SU-DHL-6 (cell line): ENCODE measurements at regions not wholly inside any gene's neighbourhood (a gene's known extent, or its start where the extent isn't known, plus 50 kb on each side); places are given as distances from the start of the nearest gene placed in this dataset.

ENCODE experiments used
- H2AFZ ChIP-seq: fragments of 200-600 bp; sonication (generic); 2 replicates; pipeline ENCODE4 v1.6.1; 2014; ENCODE audit warnings: low read depth, mild to moderate bottlenecking, moderate library complexity, mixed read lengths, antibody characterized with exemption, low read length; ENCODE audit not compliant: severe bottlenecking
- H3F3A ChIP-seq: fragments of 200-600 bp; shearing (Covaris generic); 2 replicates; pipeline ENCODE4 v1.6.0; 2016; ENCODE audit warnings: antibody characterized with exemption, mild to moderate bottlenecking; ENCODE audit not compliant: insufficient read depth
- H3K27ac ChIP-seq: fragments of 200-600 bp; sonication (generic); 2 replicates; pipeline ENCODE4 v1.5.1; 2016; ENCODE audit warnings: low read depth, mild to moderate bottlenecking, low read length, moderate library complexity, mixed read lengths
- H3K27me3 ChIP-seq: fragments of 200-600 bp; sonication (generic), shearing (Covaris generic); 2 replicates; pipeline ENCODE4 v1.6.0; 2014; ENCODE audit warnings: mild to moderate bottlenecking, low read length
- H3K36me3 ChIP-seq: fragments of 200-600 bp; sonication (generic); 2 replicates; pipeline ENCODE4 v1.6.1; 2014; ENCODE audit warnings: mild to moderate bottlenecking, low read length, mixed read lengths
- H3K4me2 ChIP-seq: fragments of 300-600, 200-600 bp; shearing (Covaris generic), sonication (generic); 2 replicates; pipeline ENCODE4 v1.6.0; 2014; ENCODE audit warnings: low read length, low read depth, mild to moderate bottlenecking; ENCODE audit not compliant: poor library complexity, severe bottlenecking
- H3K4me3 ChIP-seq: fragments of 200-600 bp; sonication (generic); 2 replicates; pipeline ENCODE4 v1.5.1; 2014; ENCODE audit warnings: antibody characterized with exemption, low read length, mild to moderate bottlenecking, mixed read lengths; ENCODE audit not compliant: insufficient read depth, poor library complexity, severe bottlenecking
- H3K79me2 ChIP-seq: fragments of 200-600 bp; sonication (generic); 2 replicates; pipeline ENCODE4 v1.6.1; 2014; ENCODE audit warnings: mild to moderate bottlenecking, low read length, moderate library complexity; ENCODE audit not compliant: insufficient read depth
- H3K9ac ChIP-seq: fragments of 200-600 bp; sonication (generic); 2 replicates; pipeline ENCODE4 v1.7.0; 2014; ENCODE audit warnings: mild to moderate bottlenecking, low read length
- H3K9me2 ChIP-seq: fragments of 200-600 bp; sonication (generic); replicated peaks from 2 replicates; pipeline ENCODE4 v1.6.1; 2014; ENCODE audit warnings: low read length; ENCODE audit not compliant: insufficient read depth
- H3K9me3 ChIP-seq: fragments of 200-600 bp; sonication (generic); 2 replicates; pipeline ENCODE4 v1.6.1; 2014; ENCODE audit warnings: low read length, mixed read lengths; ENCODE audit not compliant: insufficient read depth
- H4K20me1 ChIP-seq: fragments of 200-600 bp; sonication (generic); 2 replicates; pipeline ENCODE4 v1.6.1; 2014; ENCODE audit warnings: low read depth, mild to moderate bottlenecking, antibody characterized with exemption, low read length, moderate library complexity, mixed read lengths
- CTCF ChIP-seq: fragments of 200-600 bp; sonication (generic); IDR thresholded peaks from one replicate; pipeline ENCODE4 v1.5.1; 2017; ENCODE audit warnings: antibody characterized with exemption, mild to moderate bottlenecking, low read length, moderate library complexity; ENCODE audit not compliant: insufficient read depth, poor library complexity, severe bottlenecking
- EZH2phosphoT487 ChIP-seq: fragments of 200-600 bp; sonication (generic), shearing (Covaris generic); conservative IDR thresholded peaks from 2 replicates; pipeline ENCODE4 v1.6.1; 2018; ENCODE audit warnings: mild to moderate bottlenecking, antibody characterized with exemption, low read length, moderate library complexity, mixed read lengths

DNA sequence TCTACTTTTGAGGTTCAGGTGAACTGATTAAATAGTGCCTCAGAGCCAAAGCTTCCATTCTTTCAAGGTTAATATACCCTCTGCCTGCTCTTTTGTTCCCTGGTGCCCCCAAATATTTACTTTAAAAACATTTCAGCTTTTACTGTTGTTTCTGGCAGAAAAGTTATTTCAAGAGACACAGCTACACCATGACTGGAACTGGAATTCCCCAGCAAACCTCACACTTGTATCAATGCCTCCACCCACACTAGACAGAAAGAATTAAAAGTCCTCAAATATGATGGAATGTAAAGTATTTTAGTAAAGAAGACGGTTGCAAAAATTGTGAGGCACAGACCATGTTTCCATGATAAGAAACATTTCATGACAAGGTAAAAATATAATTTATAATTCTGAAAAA is 720.2 kb upstream of the TYRP1 start:
- Histone ChIP-seq H3K27ac (no peak overlapping the region), H3K79me2 (no peaks in the 10 kb centered on the region), H3K4me2 (no peak overlapping the region), H3K36me3 (no peaks in the 10 kb centered on the region), H2AFZ (no peak overlapping the region), H3K9me2 (no peaks in the 10 kb centered on the region), H3K4me3 (no peak overlapping the region), H3K27me3 (no peaks in the 10 kb centered on the region), H3K9me3 (no peaks in the 10 kb centered on the region), H3F3A (no peaks in the 10 kb centered on the region), H4K20me1 (no peaks in the 10 kb centered on the region; the same call in 1 of the 2 replicates), H3K9ac (no peak overlapping the region)
- TF ChIP-seq EZH2phosphoT487 = no peak
- no peak for TF ChIP-seq CTCF

GRCh38 chr9:11973511-11973910 is 719.7 kb upstream of the TYRP1 start:
- no peak overlapping the region for H2AFZ ChIP-seq
- no peak overlapping the region for H3K9ac ChIP-seq
- TF ChIP-seq EZH2phosphoT487 (no peak), CTCF (no peak)
- no peaks in the 10 kb centered on the region for H3K9me2 ChIP-seq
- H4K20me1 ChIP-seq = no peaks in the 10 kb centered on the region; the same call in 1 of the 2 replicates
- no peak overlapping the region for H3K4me3 ChIP-seq
- no peaks in the 10 kb centered on the region for H3K36me3 ChIP-seq
- H3K27me3 ChIP-seq = no peaks in the 10 kb centered on the region
- no peaks in the 10 kb centered on the region for H3F3A ChIP-seq
- H3K4me2 ChIP-seq = no peak overlapping the region
- H3K27ac ChIP-seq = no peak overlapping the region
- H3K9me3 ChIP-seq = no peaks in the 10 kb centered on the region
- H3K79me2 ChIP-seq = no peaks in the 10 kb centered on the region

DNA sequence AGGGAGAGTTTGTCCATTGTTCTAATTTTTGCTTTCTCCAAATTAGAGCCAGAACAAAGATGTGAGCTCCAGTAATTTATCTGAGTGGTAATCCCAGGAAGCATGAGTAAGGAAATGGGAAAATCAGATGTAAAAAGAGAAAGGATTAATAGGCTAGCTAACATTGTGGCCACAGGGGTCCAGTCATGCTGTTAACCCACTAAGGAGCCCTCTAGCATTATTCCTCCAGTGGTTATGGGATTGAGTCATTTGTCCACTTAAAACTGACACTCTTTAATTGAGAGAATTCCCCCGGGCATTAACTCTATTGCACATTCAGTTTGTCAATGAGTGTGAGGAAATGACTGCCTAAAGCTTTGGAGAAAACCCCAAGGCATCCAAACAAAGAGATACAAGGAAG is 700.3 kb upstream of the TYRP1 start:
- H3K9me3 ChIP-seq = no peaks in the 10 kb centered on the region
- H2AFZ ChIP-seq = no peak overlapping the region
- H3K4me3 ChIP-seq = no peak overlapping the region
- H3K27me3 ChIP-seq = no peaks in the 10 kb centered on the region
- H3F3A ChIP-seq = no peaks in the 10 kb centered on the region
- H3K79me2 ChIP-seq = no peaks in the 10 kb centered on the region
- H4K20me1 ChIP-seq = no peaks in the 10 kb centered on the region
- no peak overlapping the region for H3K9ac ChIP-seq
- TF ChIP-seq CTCF (no peak), EZH2phosphoT487 (no peak)
- no peak overlapping the region for H3K4me2 ChIP-seq
- H3K9me2 ChIP-seq = no peaks in the 10 kb centered on the region; the same call in 1 of the 2 replicates
- H3K36me3 ChIP-seq = no peaks in the 10 kb centered on the region
- H3K27ac ChIP-seq = no peak overlapping the region
